GM12878 (cell line): ENCODE measurements at regions not wholly inside any gene's neighbourhood (a gene's known extent, or its start where the extent isn't known, plus 50 kb on each side); places are given as distances from the start of the nearest gene placed in this dataset.
A peak's percentile ranks its signal among the peaks of the same experiment; 100 is the strongest.

ENCODE experiments used
- ATAC-seq: fragments of 200-7000 bp; cut with Tn5 transposase; 3 replicates; pipeline ENCODE4 v1.9.1; 2020; ENCODE audit warnings: mild to moderate bottlenecking, moderate library complexity
- BruUV-seq: library from RNA; stranded (reverse); fragments of 400-500 nt; replicated peaks from 2 replicates; lab custom pipeline; 2021; lab: Mats Ljungman, UMichigan
- CTCF ChIA-PET: fragments of 300-600 bp; sonication (Branson Sonifier 250); formaldehyde crosslinking; extraction: SDS; loops from one replicate; lab custom pipeline; 2021; ENCODE audit warnings: inconsistent platforms; lab: Yijun Ruan, JAX
- POLR2A ChIA-PET: fragments of 350-600 bp; formaldehyde crosslinking; extraction: SDS; loops from one replicate; lab custom pipeline; 2021; ENCODE audit warnings: inconsistent platforms; lab: Charles Lee
- RAD21 ChIA-PET: fragments of 300-600 bp; sonication (Branson Sonifier 250); formaldehyde crosslinking; loops from one replicate; lab custom pipeline; 2023; ENCODE audit warnings: antibody characterized with exemption; ENCODE audit not compliant: unreplicated experiment; lab: Charles Lee
- SMC1A ChIA-PET: fragments of 300-600 bp; sonication (Branson Sonifier 250); formaldehyde crosslinking; loops from one replicate; lab custom pipeline; 2023; ENCODE audit not compliant: unreplicated experiment, uncharacterized antibody; lab: Charles Lee
- DNase-seq: peaks from one replicate; pipeline ENCODE4 v3.0.0-alpha.2; 2011; ENCODE audit warnings: low read depth, low spot score
- FAIRE-seq: peaks from 3 replicates; lab custom pipeline; 2011; peaks lifted over from hg19 to GRCh38; lab: Jason Lieb, UNC
- H2AFZ ChIP-seq: 2 replicates; pipeline ENCODE4 v1.6.0; 2011; ENCODE audit warnings: low read depth, low read length, control low read depth; ENCODE audit not compliant: control insufficient read depth
- H3K27ac ChIP-seq: 2 replicates; pipeline ENCODE4 v1.5.1; 2011; ENCODE audit warnings: control low read depth; ENCODE audit not compliant: control insufficient read depth, insufficient read depth
- H3K27me3 ChIP-seq, 2 experiments: replicated peaks in 1 of 2; 2 replicates each; pipeline versions ENCODE4 v1.6.0 to v1.6.1; 2011; ENCODE audit warnings: low read length in 1 of 2; ENCODE audit not compliant: control insufficient read depth in 2 of 2, insufficient read depth in 2 of 2
- H3K36me3 ChIP-seq, 2 experiments: 2 replicates each; pipeline ENCODE4 v1.5.1; 2011; ENCODE audit warnings: low read length in 1 of 2; ENCODE audit not compliant: control insufficient read depth in 2 of 2, insufficient read depth in 2 of 2
- H3K4me1 ChIP-seq: 2 replicates; pipeline ENCODE4 v1.6.1; 2011; ENCODE audit warnings: mild to moderate bottlenecking, low read length, moderate library complexity, mixed read lengths; ENCODE audit not compliant: control insufficient read depth, insufficient read depth
- H3K4me2 ChIP-seq: 2 replicates; pipeline ENCODE4 v1.6.0; 2011; ENCODE audit warnings: control low read depth; ENCODE audit not compliant: control insufficient read depth, insufficient read depth
- H3K4me3 ChIP-seq: fragments of 200-600 bp; sonication (generic); 2 replicates; pipeline ENCODE4 v1.5.1; 2016
- H3K79me2 ChIP-seq: 2 replicates; pipeline ENCODE4 v1.6.0; 2011; ENCODE audit warnings: low read length; ENCODE audit not compliant: control insufficient read depth, insufficient read depth
- H3K9ac ChIP-seq: 2 replicates; pipeline ENCODE4 v1.8.0; 2011; ENCODE audit warnings: low read length, control low read depth, mixed read lengths; ENCODE audit not compliant: control insufficient read depth, insufficient read depth
- H3K9me3 ChIP-seq: replicated peaks from 3 replicates; pipeline ENCODE4 v1.5.1; 2011; ENCODE audit warnings: mild to moderate bottlenecking, low read length; ENCODE audit not compliant: control insufficient read depth, insufficient read depth
- H4K20me1 ChIP-seq: 2 replicates; pipeline ENCODE4 v1.6.0; 2011; ENCODE audit not compliant: control insufficient read depth, insufficient read depth
- CEBPZ ChIP-seq: fragments of 150-350 bp; IDR thresholded peaks from 2 replicates; pipeline ENCODE4 v1.6.1; 2016; ENCODE audit warnings: low read depth, low read length
- EED ChIP-seq: sonication (generic); IDR thresholded peaks from 2 replicates; pipeline ENCODE4 v1.6.1; 2016; ENCODE audit warnings: antibody characterized with exemption, low read depth
- EZH2 ChIP-seq: IDR thresholded peaks from 2 replicates; pipeline ENCODE4 v1.6.1; 2012; ENCODE audit warnings: low read depth, mild to moderate bottlenecking, control low read depth, inconsistent platforms, low read length, borderline replicate concordance; ENCODE audit not compliant: control insufficient read depth
- FOS ChIP-seq: IDR thresholded peaks from 3 replicates; pipeline ENCODE4 v1.6.1; 2011; ENCODE audit warnings: borderline replicate concordance; ENCODE audit not compliant: insufficient read length; ENCODE audit errors: extremely low read depth
- IKZF2 ChIP-seq, 2 experiments: fragments of 450-650 bp; IDR thresholded peaks; 2 replicates each; pipeline ENCODE4 v1.6.1; 2017; ENCODE audit warnings: mild to moderate bottlenecking in 2 of 2, moderate library complexity in 2 of 2
- NR2C2 ChIP-seq: IDR thresholded peaks from 2 replicates; pipeline ENCODE4 v1.6.1; 2011; ENCODE audit warnings: borderline replicate concordance, low read depth; ENCODE audit not compliant: control insufficient read depth, insufficient read length
- NR2F1 ChIP-seq: fragments of 450-650 bp; conservative IDR thresholded peaks from 2 replicates; pipeline ENCODE4 v1.6.1; 2017; ENCODE audit warnings: mild to moderate bottlenecking
- NRF1 ChIP-seq: conservative IDR thresholded peaks from 2 replicates; pipeline ENCODE4 v1.6.1; 2011; ENCODE audit warnings: mild to moderate bottlenecking, low read depth, low read length, improper control_type of control experiment
- POLR2AphosphoS2 ChIP-seq: IDR thresholded peaks from 2 replicates; pipeline ENCODE4 v1.6.1; 2011; ENCODE audit warnings: low read depth, mild to moderate bottlenecking, low read length, improper control_type of control experiment, moderate library complexity
- RUNX3 ChIP-seq: IDR thresholded peaks from 2 replicates; pipeline ENCODE4 v1.6.1; 2012; ENCODE audit warnings: low read length, inconsistent platforms
- SMAD1 ChIP-seq: fragments of 450-650 bp; IDR thresholded peaks from 2 replicates; pipeline ENCODE4 v1.6.1; 2018; ENCODE audit warnings: mild to moderate bottlenecking, low read depth; ENCODE audit not compliant: partially characterized antibody
- SMAD5 ChIP-seq: IDR thresholded peaks from 2 replicates; pipeline ENCODE4 v1.6.1; 2016; ENCODE audit warnings: antibody characterized with exemption, low read depth
- SUPT20H ChIP-seq: IDR thresholded peaks from 2 replicates; pipeline ENCODE4 v1.6.1; 2011; ENCODE audit warnings: low read depth, mild to moderate bottlenecking, low read length, moderate library complexity, borderline replicate concordance; ENCODE audit not compliant: control insufficient read depth
- TCF12 ChIP-seq: IDR thresholded peaks from 2 replicates; pipeline ENCODE4 v1.6.1; 2011; ENCODE audit warnings: low read depth, mild to moderate bottlenecking, low read length
- WGBS: methylation state at CpG from one replicate; pipeline ENCODE4 v1.1.6; 2016; ENCODE audit warnings: low lambda C conversion rate; ENCODE audit not compliant: insufficient replicate concordance, insufficient coverage; ENCODE audit errors: missing lambda C conversion rate; 5-methylcytosine and 5-hydroxymethylcytosine counted together
- in situ Hi-C: fragments of 300-500 bp; cut with MboI; formaldehyde crosslinking; loops from 9 replicates; pipeline ENCODE4 v1.14.3; 2018; ENCODE audit warnings: mixed read lengths
- intact Hi-C: fragments of 100-400 bp; cut with micrococcal nuclease; formaldehyde crosslinking; loops from one replicate; pipeline ENCODE4 v1.14.2; 2022; ENCODE audit not compliant: unreplicated experiment
- TF ChIP-seq, protein P1 (sequence below): IDR thresholded peaks from 2 replicates; pipeline ENCODE4 v1.6.1; 2012; ENCODE audit warnings: low read length, inconsistent platforms
- TF ChIP-seq, protein P2 (sequence below): IDR thresholded peaks from 2 replicates; pipeline ENCODE4 v1.6.1; 2012; ENCODE audit warnings: low read depth, low read length, improper control_type of control experiment

- no peak for TF ChIP-seq CEBPZ
- TF ChIP-seq SUPT20H = no peak
- TF ChIP-seq FOS = no peak
- TF ChIP-seq, all 136 proteins: peak for 0
Observed at GRCh38 chr3:191141728-191142127, 57.3 kb upstream of the OSTN start (continued).

- no peaks in the 10 kb centered on the region; the same call in 1 of the 3 replicates for H3K9me3 ChIP-seq
- peak overlapping the region; percentile 67 for H3K4me2 ChIP-seq
- CTCF ChIA-PET = interaction anchor here (1.3 to 2.4 kb wide), 2 partner anchors 155 to 1305 kb away, joined by 3 to 8 read pairs; no protein-coding TSS in a partner anchor
- H3K79me2 ChIP-seq = no peaks in the 10 kb centered on the region
- no peaks in the 10 kb centered on the region for H3K36me3 ChIP-seq
- intact Hi-C loops = loop anchor here (2.0 to 5.0 kb wide), 3 partner anchors 193 to 277 kb away; partner anchors contain the start of gene UTS2B
- no peak overlapping the region for H2AFZ ChIP-seq
- 3% methylated on average over 3 of the region's 3 CpGs for WGBS
- no peaks in the 10 kb centered on the region for H3K27me3 ChIP-seq
- H3K9ac ChIP-seq = no peak overlapping the region
- FAIRE-seq (peak; percentile 81), ATAC-seq (peak; percentile 74), DNase-seq (no peak)
- BruUV-seq = no TSS peak
- POLR2A ChIA-PET = no interaction called here
- H3K27ac ChIP-seq = no peak overlapping the region
- peaks cover 24% of the 10 kb centered on the region for H3K4me1 ChIP-seq
- H3K4me3 ChIP-seq = no peak overlapping the region
- in situ Hi-C loops = loop anchor here (5.0 kb wide), 1 partner anchor 93 kb away; no protein-coding TSS in a partner anchor
- SMC1A ChIA-PET = interaction anchor here (0.7 to 2.5 kb wide), 11 partner anchors 9 to 1304 kb away, joined by 3 to 7 read pairs (median 4); no protein-coding TSS in a partner anchor
- no peaks in the 10 kb centered on the region for H4K20me1 ChIP-seq
- RAD21 ChIA-PET = interaction anchor here (1.0 to 1.9 kb wide), 2 partner anchors 93 to 1283 kb away, joined by 4 read pairs; no protein-coding TSS in a partner anchor
- TF ChIP-seq NR2F1 (no peak), IKZF2 (IDR thresholded peaks at IDR 0.05) (peak; percentile 55 to 60; a peak in 3 of 4 replicates), SMAD1 (no peak), NR2C2 (no peak), EED (peak; percentile 58; the same call in 1 of the 2 replicates), EZH2 (no peak), SMAD5 (no peak), RUNX3 (peak; percentile 98), POLR2AphosphoS2 (no peak), NRF1 (no peak), TCF12 (no peak)
- TF ChIP-seq, protein P1, sequence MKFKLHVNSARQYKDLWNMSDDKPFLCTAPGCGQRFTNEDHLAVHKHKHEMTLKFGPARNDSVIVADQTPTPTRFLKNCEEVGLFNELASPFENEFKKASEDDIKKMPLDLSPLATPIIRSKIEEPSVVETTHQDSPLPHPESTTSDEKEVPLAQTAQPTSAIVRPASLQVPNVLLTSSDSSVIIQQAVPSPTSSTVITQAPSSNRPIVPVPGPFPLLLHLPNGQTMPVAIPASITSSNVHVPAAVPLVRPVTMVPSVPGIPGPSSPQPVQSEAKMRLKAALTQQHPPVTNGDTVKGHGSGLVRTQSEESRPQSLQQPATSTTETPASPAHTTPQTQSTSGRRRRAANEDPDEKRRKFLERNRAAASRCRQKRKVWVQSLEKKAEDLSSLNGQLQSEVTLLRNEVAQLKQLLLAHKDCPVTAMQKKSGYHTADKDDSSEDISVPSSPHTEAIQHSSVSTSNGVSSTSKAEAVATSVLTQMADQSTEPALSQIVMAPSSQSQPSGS = peak; percentile 60
- TF ChIP-seq, protein P2, sequence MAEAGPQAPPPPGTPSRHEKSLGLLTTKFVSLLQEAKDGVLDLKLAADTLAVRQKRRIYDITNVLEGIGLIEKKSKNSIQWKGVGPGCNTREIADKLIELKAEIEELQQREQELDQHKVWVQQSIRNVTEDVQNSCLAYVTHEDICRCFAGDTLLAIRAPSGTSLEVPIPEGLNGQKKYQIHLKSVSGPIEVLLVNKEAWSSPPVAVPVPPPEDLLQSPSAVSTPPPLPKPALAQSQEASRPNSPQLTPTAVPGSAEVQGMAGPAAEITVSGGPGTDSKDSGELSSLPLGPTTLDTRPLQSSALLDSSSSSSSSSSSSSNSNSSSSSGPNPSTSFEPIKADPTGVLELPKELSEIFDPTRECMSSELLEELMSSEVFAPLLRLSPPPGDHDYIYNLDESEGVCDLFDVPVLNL = no peak
Observed at GRCh38 chr3:191139736-191140135, 59.3 kb upstream of the OSTN start.
